Esophagus muscularis mucosa (tissue), 4 donors: ENCODE measurements at regions not wholly inside any gene's neighbourhood (a gene's known extent, or its start where the extent isn't known, plus 50 kb on each side); places are given as distances from the start of the nearest gene placed in this dataset.

Experiments
- EP300 ChIP-seq: sonication (generic); formaldehyde crosslinking; IDR thresholded peaks from one replicate; pipeline ENCODE4 v1.6.1; 2017; ENCODE audit warnings: antibody characterized with exemption
- POLR2A ChIP-seq: fragments of 450-650 bp; IDR thresholded peaks from one replicate; pipeline ENCODE4 v1.6.1; 2017; ENCODE audit warnings: antibody characterized with exemption, moderate library complexity, mild to moderate bottlenecking, low read depth
- POLR2AphosphoS5 ChIP-seq, 2 donors: sonication (generic); formaldehyde crosslinking; IDR thresholded peaks; one replicate each; pipeline ENCODE4 v1.6.1; 2017; ENCODE audit warnings: antibody characterized with exemption in 2 of 2
- TF ChIP-seq, protein P1 (sequence below), 3 experiments: fragments of 200-600 bp in 2 of 3; fragments of 450-650 bp in 1 of 3; sonication (generic) in 2 of 3; IDR thresholded peaks; one replicate each; pipeline ENCODE4 v1.5.1; 2017 to 2019; ENCODE audit warnings: antibody characterized with exemption in 3 of 3, mild to moderate bottlenecking in 2 of 3, moderate library complexity in 1 of 3

DNA sequence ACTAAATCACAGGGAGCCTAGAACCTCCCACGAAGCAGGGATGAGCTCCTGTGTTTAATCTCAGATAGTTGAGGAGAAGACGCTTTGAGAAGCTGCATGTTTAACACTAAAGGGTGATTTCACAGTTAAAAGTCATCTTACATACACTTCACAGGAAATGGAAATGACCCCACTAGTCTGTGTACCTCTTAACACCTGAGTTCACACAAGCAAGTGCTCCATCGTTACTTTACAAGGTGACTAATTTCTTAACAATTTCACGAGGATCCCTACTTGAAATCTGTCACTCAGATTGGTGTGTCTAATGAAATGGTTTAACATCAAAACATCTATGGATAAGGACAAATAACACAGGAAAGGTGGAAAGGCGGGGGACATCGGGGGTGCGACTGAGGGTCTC, 93.8 kb upstream of the RPS6KA2 start:
- no peak for TF ChIP-seq POLR2A
- TF ChIP-seq, protein P1, sequence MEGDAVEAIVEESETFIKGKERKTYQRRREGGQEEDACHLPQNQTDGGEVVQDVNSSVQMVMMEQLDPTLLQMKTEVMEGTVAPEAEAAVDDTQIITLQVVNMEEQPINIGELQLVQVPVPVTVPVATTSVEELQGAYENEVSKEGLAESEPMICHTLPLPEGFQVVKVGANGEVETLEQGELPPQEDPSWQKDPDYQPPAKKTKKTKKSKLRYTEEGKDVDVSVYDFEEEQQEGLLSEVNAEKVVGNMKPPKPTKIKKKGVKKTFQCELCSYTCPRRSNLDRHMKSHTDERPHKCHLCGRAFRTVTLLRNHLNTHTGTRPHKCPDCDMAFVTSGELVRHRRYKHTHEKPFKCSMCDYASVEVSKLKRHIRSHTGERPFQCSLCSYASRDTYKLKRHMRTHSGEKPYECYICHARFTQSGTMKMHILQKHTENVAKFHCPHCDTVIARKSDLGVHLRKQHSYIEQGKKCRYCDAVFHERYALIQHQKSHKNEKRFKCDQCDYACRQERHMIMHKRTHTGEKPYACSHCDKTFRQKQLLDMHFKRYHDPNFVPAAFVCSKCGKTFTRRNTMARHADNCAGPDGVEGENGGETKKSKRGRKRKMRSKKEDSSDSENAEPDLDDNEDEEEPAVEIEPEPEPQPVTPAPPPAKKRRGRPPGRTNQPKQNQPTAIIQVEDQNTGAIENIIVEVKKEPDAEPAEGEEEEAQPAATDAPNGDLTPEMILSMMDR (IDR thresholded peaks at IDR 0.05) = no peak
- no peak for TF ChIP-seq POLR2AphosphoS5 (IDR thresholded peaks at IDR 0.05)
- TF ChIP-seq EP300 = no peak
